Ecto neural progenitor cell (in vitro differentiated cells): ENCODE measurements at regions not wholly inside any gene's neighbourhood (a gene's known extent, or its start where the extent isn't known, plus 50 kb on each side); places are given as distances from the start of the nearest gene placed in this dataset.
"Not testable (repeated sequence)": the region's sequence is repeated elsewhere in the genome, so short reads cannot be mapped to it uniquely, and the experiment has no call there.

ENCODE experiments used
- DNase-seq: peaks from one replicate; pipeline ENCODE4 v3.0.0-alpha.2; 2018; ENCODE audit warnings: low spot score

GRCh38 chr3:167102071-167102470 is 278.0 kb downstream of the ZBBX start:
- no peak for DNase-seq

DNA sequence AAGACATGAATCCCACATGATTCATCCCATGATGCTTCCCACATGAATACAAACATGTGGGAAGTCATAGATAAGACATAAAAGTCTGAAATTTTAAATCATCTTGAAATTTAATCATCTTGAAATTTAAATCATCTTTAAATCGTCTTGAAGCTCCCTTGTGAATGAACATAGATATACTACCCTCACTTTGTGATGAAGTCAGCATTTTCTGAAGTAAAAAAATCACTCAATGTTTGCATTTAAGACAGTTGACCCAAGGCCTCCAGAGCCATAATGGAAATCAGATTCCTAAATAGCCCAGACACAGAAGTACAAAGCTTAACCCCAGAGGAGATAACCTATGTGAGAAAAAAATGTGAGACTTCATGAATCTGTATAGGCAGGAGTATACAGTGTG is 279.4 kb downstream of the ZBBX start:
- no peak for DNase-seq

DNA sequence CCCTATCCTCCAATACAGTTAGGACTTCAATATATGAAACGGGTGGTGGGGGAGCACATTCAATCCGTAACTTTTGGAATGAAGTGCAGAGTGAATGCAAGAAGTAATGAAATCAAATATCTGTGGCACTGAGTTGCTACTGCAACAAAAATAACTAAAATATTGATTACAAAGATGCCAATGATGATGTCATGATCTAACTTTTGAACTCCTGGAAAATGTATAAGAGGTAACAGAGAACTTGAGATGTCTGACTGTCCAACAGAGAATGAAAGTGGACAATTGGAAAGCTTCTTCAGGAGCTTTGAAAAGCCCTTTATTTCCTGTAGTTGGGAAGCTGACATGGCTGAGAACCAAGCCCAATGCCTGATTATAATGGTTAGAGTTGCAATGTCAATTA is 279.9 kb downstream of the ZBBX start:
- no peak for DNase-seq

GRCh38 chr3:167095976-167096375 is 284.1 kb downstream of the ZBBX start:
- no peak for DNase-seq

- no peak for DNase-seq
Observed at GRCh38 chr3:167094632-167095031, 285.5 kb downstream of the ZBBX start.

DNA sequence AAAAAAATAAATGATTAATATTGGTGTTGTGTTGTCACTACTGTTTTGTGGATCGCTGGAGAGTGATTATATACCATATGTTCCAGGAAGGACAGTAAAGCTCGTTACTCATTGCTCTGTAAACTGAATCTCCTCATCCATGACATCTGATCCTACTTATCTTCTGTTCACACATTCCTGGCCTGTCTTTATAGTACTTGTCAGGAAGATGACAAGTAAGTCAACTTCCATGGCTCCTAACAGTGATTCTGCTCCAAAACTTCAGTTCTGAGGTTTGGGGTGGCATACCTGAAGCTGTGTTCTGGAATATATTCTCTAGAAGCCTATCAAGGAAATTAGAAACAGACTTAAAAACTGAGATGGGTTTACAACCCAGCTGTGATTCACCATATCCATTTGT is 288.9 kb downstream of the ZBBX start:
- no peak for DNase-seq

- peak; percentile 55 for DNase-seq
Observed at GRCh38 chr3:167084545-167084944, 295.6 kb downstream of the ZBBX start.

DNA sequence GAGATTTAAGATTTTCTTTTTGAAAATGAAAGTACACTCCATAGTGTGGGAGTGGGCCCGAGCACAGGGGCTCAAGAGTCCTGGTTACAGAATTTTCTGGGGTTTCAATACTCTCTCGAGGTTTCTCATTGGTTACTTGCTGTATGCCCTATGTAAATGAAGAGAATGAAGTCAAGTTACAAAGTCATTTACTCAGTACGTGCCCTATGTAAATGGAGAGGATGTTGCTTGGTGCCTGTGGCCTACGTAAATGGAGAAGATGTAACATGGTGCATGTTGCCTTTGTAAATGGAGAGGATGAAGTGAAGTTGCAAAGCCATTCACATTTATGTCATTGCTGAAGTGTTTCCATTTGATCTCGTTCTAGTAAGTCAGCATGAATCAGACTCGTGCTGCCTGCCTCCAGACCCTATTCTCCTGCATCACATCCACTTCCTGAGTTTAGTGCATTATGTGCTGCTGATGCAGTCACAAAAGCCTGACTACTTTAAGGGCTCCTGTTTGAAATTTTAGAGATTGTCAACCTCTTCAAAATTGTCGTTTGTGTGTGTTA is 302.0 kb downstream of the ZBBX start:
- DNase-seq, result no peak

- DNase-seq, result no peak
Observed at GRCh38 chr3:167067787-167068161, 312.3 kb downstream of the ZBBX start.

DNA sequence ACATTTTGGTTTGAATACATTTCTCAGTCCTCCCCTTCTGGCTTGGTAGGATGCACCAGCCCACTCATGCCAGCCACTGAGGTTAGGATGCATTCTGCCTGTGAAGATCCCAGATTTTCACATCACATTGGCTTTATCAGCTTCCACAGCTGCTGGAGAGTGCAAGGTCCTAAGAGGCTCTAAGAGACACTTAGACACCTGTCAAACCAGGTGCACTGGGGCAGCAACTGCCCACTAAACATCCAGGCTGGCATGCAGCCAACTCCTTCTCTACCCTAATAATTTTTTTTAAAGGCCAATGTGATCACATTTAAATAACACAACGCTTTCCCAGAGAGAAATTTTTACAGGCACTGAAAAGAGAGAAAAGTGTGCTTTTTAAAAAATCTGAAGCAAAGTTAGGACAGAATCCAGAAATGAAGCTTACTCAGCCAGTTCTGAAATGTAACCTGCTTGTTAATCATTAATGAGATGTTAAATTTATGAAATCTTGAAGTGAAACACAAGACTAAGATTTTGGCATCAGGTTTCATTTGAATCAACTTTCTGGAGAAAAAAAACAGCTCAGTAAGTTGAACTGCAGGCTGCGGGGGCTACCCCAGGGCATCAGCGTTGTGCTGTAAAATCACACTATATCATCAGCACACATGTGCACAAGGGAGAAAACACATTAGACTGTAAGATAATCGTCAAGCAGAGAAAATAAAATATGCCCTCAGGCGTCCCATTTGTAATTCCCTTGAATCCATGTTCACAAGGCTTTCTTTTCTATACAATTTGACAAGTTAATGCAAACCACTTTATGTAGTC is 312.9 kb downstream of the ZBBX start:
- no peak for DNase-seq

DNA sequence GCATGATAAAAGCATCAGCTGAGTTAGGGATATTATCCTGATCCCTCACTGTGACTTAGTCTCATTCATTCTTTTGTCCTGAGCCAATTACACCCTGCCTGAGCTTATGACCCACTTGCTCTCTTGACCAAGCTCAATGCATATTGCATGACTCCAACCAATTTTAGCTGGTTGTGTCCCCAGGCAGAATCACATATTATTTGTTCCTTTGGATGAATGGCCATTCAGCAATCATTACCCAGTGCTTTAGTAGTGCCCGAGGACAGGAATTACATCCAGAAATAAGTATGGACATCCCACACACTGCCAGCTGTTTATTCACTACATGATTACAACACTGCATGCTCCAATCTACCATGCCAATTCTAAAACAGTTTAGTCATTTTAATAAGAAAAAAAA is 322.5 kb downstream of the ZBBX start:
- no peak for DNase-seq

DNA sequence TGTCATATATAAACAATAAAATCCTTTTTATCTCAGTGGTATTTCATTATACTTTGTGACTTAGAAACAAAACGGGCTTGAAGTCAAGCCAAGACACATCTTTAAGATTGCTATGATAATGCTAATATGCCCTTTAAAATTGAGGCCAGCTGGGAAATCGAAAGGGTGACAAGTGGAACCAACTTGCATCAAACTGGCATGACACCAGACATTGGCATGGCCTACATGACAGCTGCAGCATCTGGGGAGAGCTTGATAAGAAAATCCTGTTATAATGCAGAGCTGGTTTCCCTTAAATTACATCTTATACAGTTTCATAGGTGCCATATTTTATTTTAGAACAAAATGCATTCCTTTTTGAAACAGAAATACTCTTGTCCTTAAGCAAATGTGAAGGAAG is 325.2 kb downstream of the ZBBX start:
- no peak for DNase-seq

- DNase-seq, result no peak
Observed at GRCh38 chr3:167051421-167051820, 328.7 kb downstream of the ZBBX start.

- no peak for DNase-seq
Observed at GRCh38 chr3:167033866-167034265, 346.2 kb downstream of the ZBBX start.

GRCh38 chr3:167032267-167032876 is 347.7 kb downstream of the ZBBX start:
- DNase-seq, result no peak

- DNase-seq, result no peak
Observed at GRCh38 chr3:167031364-167032049, 348.6 kb downstream of the ZBBX start.

DNA sequence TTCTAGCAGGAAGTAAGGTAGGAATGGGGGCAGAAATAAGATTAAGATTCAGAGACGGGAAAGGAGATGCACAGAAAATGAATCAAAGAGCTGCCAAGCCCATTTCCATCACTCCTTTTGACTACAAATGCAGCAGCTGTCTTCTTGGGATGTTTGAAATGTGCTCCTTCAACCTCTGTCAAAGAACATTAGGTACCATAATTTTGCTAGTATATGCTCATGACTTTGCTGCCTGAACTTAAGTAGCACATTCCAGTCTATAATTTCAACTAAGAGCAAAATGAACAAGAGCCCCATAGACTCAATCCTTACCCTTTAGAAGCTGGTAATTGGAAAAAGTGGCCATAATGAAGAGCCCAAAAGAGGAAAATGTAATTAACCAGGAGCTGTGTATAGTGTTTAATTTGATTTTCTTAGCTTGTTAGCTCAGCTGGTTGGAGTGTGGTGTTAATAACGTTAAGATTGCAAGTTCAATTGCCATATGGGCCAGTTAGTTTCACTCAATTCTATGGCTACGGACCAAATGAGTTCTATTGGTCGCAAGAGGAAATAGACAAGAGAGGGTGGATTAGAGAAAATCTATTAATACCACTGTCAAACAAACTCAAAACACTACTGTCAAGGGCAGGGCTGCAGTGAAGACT is 349.9 kb downstream of the ZBBX start:
- DNase-seq, result no peak

- DNase-seq, result not testable (repeated sequence)
Observed at GRCh38 chr3:167019503-167019902, 360.6 kb downstream of the ZBBX start.

- DNase-seq, result not testable (repeated sequence)
Observed at GRCh38 chr3:167018591-167019111, 361.4 kb downstream of the ZBBX start.

GRCh38 chr3:167012691-167013090 is 367.4 kb downstream of the ZBBX start:
- DNase-seq, result no peak

GRCh38 chr3:167008791-167009190 is 371.3 kb downstream of the ZBBX start:
- DNase-seq, result no peak

DNA sequence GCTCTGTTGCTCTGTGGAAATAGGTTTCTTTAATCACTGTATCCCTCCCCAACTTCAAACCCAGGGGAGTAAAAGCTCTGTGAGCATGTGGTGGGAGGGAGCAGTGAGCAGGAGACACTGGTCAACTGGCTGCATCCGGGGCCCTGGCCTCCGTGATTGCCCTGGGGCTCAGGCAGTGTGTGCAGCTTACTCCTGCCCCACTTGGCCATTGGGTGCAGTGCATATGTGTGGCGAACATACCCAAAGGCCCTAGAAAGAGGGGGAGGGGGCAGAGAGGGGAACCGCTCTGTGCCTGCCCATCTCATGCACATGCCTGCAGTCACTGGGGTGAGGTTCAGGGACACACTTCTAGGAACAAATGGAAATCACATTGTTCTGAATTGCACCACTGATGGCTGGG is 378.7 kb downstream of the ZBBX start:
- no peak for DNase-seq
